ENCODE measurements at regions not wholly inside any gene's neighbourhood (a gene's known extent, or its start where the extent isn't known, plus 50 kb on each side); places are given as distances from the start of the nearest gene placed in this dataset.

- TF ChIP-seq EZH2 (IDR thresholded peaks at IDR 0.05; ENCODE audit: insufficient read depth, poor library complexity, severe bottlenecking) (no peak), EZH2phosphoT487 (IDR thresholded peaks at IDR 0.05; ENCODE audit: insufficient read depth, low read depth) (no peak)
Observed at GRCh38 chr12:61538951-61539350, 721.3 kb upstream of the USP15 start.
